GM10248 (cell line): ENCODE measurements at regions not wholly inside any gene's neighbourhood (a gene's known extent, or its start where the extent isn't known, plus 50 kb on each side); places are given as distances from the start of the nearest gene placed in this dataset.

ENCODE experiments used
- CTCF ChIA-PET: fragments of 300-600 bp; sonication (Branson Sonifier 250); formaldehyde crosslinking; extraction: SDS; loops from one replicate; lab custom pipeline; 2021; ENCODE audit warnings: antibody characterized with exemption; lab: Yijun Ruan, JAX
- POLR2A ChIA-PET: fragments of 350-650 bp; sonication (Branson Sonifier 250); formaldehyde crosslinking; extraction: SDS; loops from one replicate; lab custom pipeline; 2020; ENCODE audit warnings: antibody characterized with exemption; lab: Yijun Ruan, JAX
- DNase-seq: peaks from one replicate; pipeline ENCODE4 v3.0.0; 2012; ENCODE audit errors: extremely low spot score
- CTCF ChIP-seq: IDR thresholded peaks from 2 replicates; pipeline ENCODE4 v1.5.1; 2012; ENCODE audit warnings: mild to moderate bottlenecking, low read depth; ENCODE audit errors: extremely low read depth, missing control alignments, control extremely low read depth

- CTCF ChIA-PET, result no interaction called here
- POLR2A ChIA-PET, result interaction anchor here (0.6 kb wide), 1 partner anchor 16 kb away, joined by 5 read pairs; no protein-coding TSS in a partner anchor
- no peak for DNase-seq
- TF ChIP-seq CTCF, result no peak
These were observed 133.6 kb downstream of the ADSS2 start for GRCh38 chr1:244318078-244318477.

- ChIA-PET POLR2A (interaction anchor here (0.6 kb wide), 1 partner anchor 16 kb away, joined by 5 read pairs; no protein-coding TSS in a partner anchor), CTCF (no interaction called here)
- DNase-seq, result no peak
- no peak for TF ChIP-seq CTCF
These were observed 133.2 kb downstream of the ADSS2 start for GRCh38 chr1:244318512-244318911.

- POLR2A ChIA-PET, result no interaction called here
- no peak for TF ChIP-seq CTCF
- DNase-seq, result peak; percentile 50
- CTCF ChIA-PET, result interaction anchor here (1.0 to 2.6 kb wide), 2 partner anchors 20 to 24 kb away, joined by 3 to 11 read pairs; no protein-coding TSS in a partner anchor
These were observed 132.2 kb downstream of the ADSS2 start for GRCh38 chr1:244319283-244320132.

GRCh38 chr1:244322181-244322580 lies 129.5 kb downstream of the ADSS2 start:
- ChIA-PET POLR2A (no interaction called here), CTCF (interaction anchor here (1.0 to 1.2 kb wide), 2 partner anchors 23 to 25 kb away, joined by 3 to 4 read pairs; no protein-coding TSS in a partner anchor)
- no peak for TF ChIP-seq CTCF
- DNase-seq, result no peak

GRCh38 chr1:244322791-244323521 lies 128.8 kb downstream of the ADSS2 start:
- no peak for TF ChIP-seq CTCF
- CTCF ChIA-PET, result interaction anchor here (1.0 to 2.4 kb wide), 3 partner anchors 23 to 26 kb away, joined by 3 to 12 read pairs (median 4); no protein-coding TSS in a partner anchor
- no peak for DNase-seq
- POLR2A ChIA-PET, result no interaction called here

- POLR2A ChIA-PET, result no interaction called here
- CTCF ChIA-PET, result interaction anchor here (0.6 to 2.4 kb wide), 4 partner anchors 17 to 27 kb away, joined by 3 to 12 read pairs (median 5); no protein-coding TSS in a partner anchor
- DNase-seq, result no peak
- TF ChIP-seq CTCF, result no peak
These were observed 127.4 kb downstream of the ADSS2 start for GRCh38 chr1:244324176-244324883.
